GM23248 (cell line): ENCODE measurements at regions not wholly inside any gene's neighbourhood (a gene's known extent, or its start where the extent isn't known, plus 50 kb on each side); places are given as distances from the start of the nearest gene placed in this dataset.

Experiments used
- DNase-seq: peaks from one replicate; pipeline ENCODE4 v3.0.0-alpha.2; 2015
- H2AFZ ChIP-seq: fragments of 200-600 bp; sonication (generic); 2 replicates; pipeline ENCODE4 v1.6.1; 2016; ENCODE audit warnings: antibody characterized with exemption
- H3F3A ChIP-seq: fragments of 200-600 bp; sonication (generic); 2 replicates; pipeline ENCODE4 v1.6.1; 2016; ENCODE audit warnings: mild to moderate bottlenecking, antibody characterized with exemption, mixed run types; ENCODE audit not compliant: insufficient read depth
- H3K27ac ChIP-seq: fragments of 200-600 bp; sonication (generic); 2 replicates; pipeline ENCODE4 v1.5.1; 2016; ENCODE audit warnings: mild to moderate bottlenecking
- H3K27me3 ChIP-seq: fragments of 200-600 bp; sonication (generic); replicated peaks from 2 replicates; pipeline ENCODE4 v1.6.1; 2016; ENCODE audit warnings: mild to moderate bottlenecking; ENCODE audit not compliant: insufficient read depth
- H3K36me3 ChIP-seq: fragments of 200-600 bp; sonication (generic); 2 replicates; pipeline ENCODE4 v1.6.1; 2016; ENCODE audit warnings: low read depth, mild to moderate bottlenecking
- H3K4me1 ChIP-seq: fragments of 200-600 bp; sonication (generic); 2 replicates; pipeline ENCODE4 v1.6.1; 2016; ENCODE audit warnings: mild to moderate bottlenecking; ENCODE audit not compliant: insufficient read depth
- H3K4me2 ChIP-seq: fragments of 200-600 bp; sonication (generic); one replicate; pipeline ENCODE4 v1.6.1; 2016; ENCODE audit warnings: mild to moderate bottlenecking; ENCODE audit not compliant: unreplicated experiment
- H3K4me3 ChIP-seq: fragments of 200-600 bp; sonication (generic); 2 replicates; pipeline ENCODE4 v1.5.1; 2016; ENCODE audit warnings: mild to moderate bottlenecking
- H3K79me2 ChIP-seq: fragments of 200-600 bp; sonication (generic); 2 replicates; pipeline ENCODE4 v1.6.1; 2016; ENCODE audit warnings: mild to moderate bottlenecking; ENCODE audit not compliant: insufficient read depth
- H3K9ac ChIP-seq: fragments of 200-600 bp; sonication (generic); 2 replicates; pipeline ENCODE4 v1.6.1; 2016; ENCODE audit warnings: mild to moderate bottlenecking
- H3K9me2 ChIP-seq: fragments of 200-600 bp; sonication (generic); 2 replicates; pipeline ENCODE4 v1.6.1; 2016; ENCODE audit warnings: mixed run types, mild to moderate bottlenecking, moderate library complexity; ENCODE audit not compliant: insufficient read depth
- H3K9me3 ChIP-seq: fragments of 200-600 bp; sonication (generic); one replicate; pipeline ENCODE4 v1.6.1; 2017; ENCODE audit warnings: low read depth
- H4K20me1 ChIP-seq: fragments of 200-600 bp; sonication (generic); 2 replicates; pipeline ENCODE4 v1.6.0; 2016; ENCODE audit not compliant: insufficient read depth
- EZH2 ChIP-seq: fragments of 200-600 bp; sonication (generic); IDR thresholded peaks from 2 replicates; pipeline ENCODE4 v1.6.1; 2018; ENCODE audit warnings: antibody characterized with exemption, mild to moderate bottlenecking; ENCODE audit not compliant: insufficient read depth, poor library complexity, severe bottlenecking
- EZH2phosphoT487 ChIP-seq: fragments of 200-600 bp; sonication (generic); IDR thresholded peaks from 2 replicates; pipeline ENCODE4 v1.6.1; 2018; ENCODE audit warnings: antibody characterized with exemption, moderate library complexity, mild to moderate bottlenecking, low read depth; ENCODE audit not compliant: insufficient read depth
- WGBS, 2 experiments: methylation state at CpG; one replicate each; pipeline ENCODE4 v1.1.6; 2015 to 2017; ENCODE audit warnings: low lambda C conversion rate in 2 of 2, low coverage in 1 of 2; ENCODE audit errors: missing lambda C conversion rate in 2 of 2; 5-methylcytosine and 5-hydroxymethylcytosine counted together
- in situ Hi-C: fragments of 300-500 bp; cut with MboI; formaldehyde crosslinking; loops from 2 replicates; pipeline ENCODE4 v1.15.0; 2020

- H3K36me3 ChIP-seq = no peaks in the 10 kb centered on the region
- peak overlapping the region; percentile 93 for H3K27ac ChIP-seq
- H4K20me1 ChIP-seq = no peaks in the 10 kb centered on the region
- peak overlapping the region; percentile 65 for H3K9ac ChIP-seq
- peak overlapping the region; percentile 76 for H3K4me2 ChIP-seq
- no peaks in the 10 kb centered on the region for H3K9me2 ChIP-seq
- WGBS, 2 experiments = 6 to 7% methylated on average over 10 of the region's 10 CpGs
- H2AFZ ChIP-seq = peak overlapping the region; percentile 21; the same call in 1 of the 2 replicates
- H3K4me1 ChIP-seq = peaks cover 69% of the 10 kb centered on the region
- no peaks in the 10 kb centered on the region for H3K9me3 ChIP-seq
- H3K27me3 ChIP-seq = no peaks in the 10 kb centered on the region
- H3F3A ChIP-seq = peaks cover 63% of the 10 kb centered on the region
- in situ Hi-C loops = no loop called here
- peaks cover 5% of the 10 kb centered on the region for H3K79me2 ChIP-seq
- peak overlapping the region; percentile 19; the same call in 1 of the 2 replicates for H3K4me3 ChIP-seq
- peak; percentile 93 for DNase-seq
- TF ChIP-seq EZH2phosphoT487 (no peak), EZH2 (no peak)
Measured at GRCh38 chr5:14038341-14038959, 94.0 kb upstream of the DNAH5 start.

- Histone ChIP-seq H3K4me3 (peak overlapping the region; percentile 45), H3K4me1 (peaks cover 80% of the 10 kb centered on the region), H3K36me3 (no peaks in the 10 kb centered on the region), H3K9ac (peak overlapping the region; percentile 65), H3F3A (peaks cover 68% of the 10 kb centered on the region), H3K9me2 (no peaks in the 10 kb centered on the region), H4K20me1 (no peaks in the 10 kb centered on the region), H3K79me2 (peaks cover 5% of the 10 kb centered on the region), H3K27me3 (no peaks in the 10 kb centered on the region), H2AFZ (no peak overlapping the region), H3K9me3 (no peaks in the 10 kb centered on the region), H3K27ac (peak overlapping the region; percentile 93), H3K4me2 (peak overlapping the region; percentile 76)
- WGBS, 2 experiments = 68 to 69% methylated on average over 9 of the region's 9 CpGs
- DNase-seq = peak; percentile 53
- in situ Hi-C loops = no loop called here
- no peak for TF ChIP-seq EZH2
- no peak for TF ChIP-seq EZH2phosphoT487
Measured at GRCh38 chr5:14036947-14037346, 92.5 kb upstream of the DNAH5 start.

- no peaks in the 10 kb centered on the region for H4K20me1 ChIP-seq
- H3K79me2 ChIP-seq = peaks cover 5% of the 10 kb centered on the region
- peak overlapping the region; percentile 93 for H3K27ac ChIP-seq
- H3K9me3 ChIP-seq = no peaks in the 10 kb centered on the region
- DNase-seq = peak; percentile 59
- TF ChIP-seq EZH2phosphoT487 (no peak), EZH2 (no peak)
- no peaks in the 10 kb centered on the region for H3K9me2 ChIP-seq
- no peak overlapping the region for H2AFZ ChIP-seq
- peaks cover 76% of the 10 kb centered on the region for H3K4me1 ChIP-seq
- H3K36me3 ChIP-seq = no peaks in the 10 kb centered on the region
- in situ Hi-C loops = no loop called here
- 0 to 2% methylated on average over 2 of the region's 2 CpGs for WGBS, 2 experiments
- H3K4me2 ChIP-seq = peak overlapping the region; percentile 76
- H3K4me3 ChIP-seq = peak overlapping the region; percentile 45
- peaks cover 68% of the 10 kb centered on the region for H3F3A ChIP-seq
- H3K27me3 ChIP-seq = no peaks in the 10 kb centered on the region
- peak overlapping the region; percentile 65 for H3K9ac ChIP-seq
Measured at GRCh38 chr5:14036514-14036913, 92.0 kb upstream of the DNAH5 start.

GRCh38 chr5:14035859-14036503 lies 91.5 kb upstream of the DNAH5 start:
- H3K4me3 ChIP-seq = peak overlapping the region; percentile 45
- H3K9ac ChIP-seq = peak overlapping the region; percentile 65
- WGBS, 2 experiments = 1 to 2% methylated on average over 10 of the region's 10 CpGs
- H3K79me2 ChIP-seq = peaks cover 5% of the 10 kb centered on the region
- H3K4me1 ChIP-seq = peaks cover 72% of the 10 kb centered on the region
- DNase-seq = peak; percentile 99
- H3K9me2 ChIP-seq = no peaks in the 10 kb centered on the region
- H3F3A ChIP-seq = peaks cover 68% of the 10 kb centered on the region
- TF ChIP-seq EZH2phosphoT487 = no peak
- TF ChIP-seq EZH2 = no peak
- no peaks in the 10 kb centered on the region for H3K27me3 ChIP-seq
- H2AFZ ChIP-seq = no peak overlapping the region
- H3K36me3 ChIP-seq = no peaks in the 10 kb centered on the region
- in situ Hi-C loops = no loop called here
- H4K20me1 ChIP-seq = no peaks in the 10 kb centered on the region
- H3K27ac ChIP-seq = peak overlapping the region; percentile 93
- H3K4me2 ChIP-seq = peak overlapping the region; percentile 76
- no peaks in the 10 kb centered on the region for H3K9me3 ChIP-seq
